Activated T-cell treated with anti-CD3 and anti-CD28 coated beads, Interleukin-2, amount 50 U/mL, for 72 hours (primary cell): ENCODE measurements at regions not wholly inside any gene's neighbourhood (a gene's known extent, or its start where the extent isn't known, plus 50 kb on each side); places are given as distances from the start of the nearest gene placed in this dataset.

Source experiments
- ATAC-seq, 2 donors: fragments of 150-1000 bp; cut with Tn5 transposase; replicated peaks in 1 of 2; 2 replicates each; pipeline ENCODE4 v1.10.0; 2021; ENCODE audit warnings: moderate library complexity in 2 of 2, mild to moderate bottlenecking in 1 of 2
- DNase-seq, 2 donors: peaks; one replicate each; pipeline ENCODE4 v3.0.0; 2021 to 2022; ENCODE audit warnings: mixed read lengths in 1 of 2
- H3K27ac Mint-ChIP-seq: one replicate; pipeline ENCODE4 v1.8.0; 2022; ENCODE audit warnings: mild to moderate bottlenecking, moderate library complexity, mixed read lengths
- H3K27me3 Mint-ChIP-seq: one replicate; pipeline ENCODE4 v1.8.0; 2022; ENCODE audit warnings: low read depth, mixed read lengths
- H3K36me3 Mint-ChIP-seq, 2 donors: one replicate each; pipeline ENCODE4 v1.8.0; 2022; ENCODE audit warnings: mixed read lengths in 2 of 2, mild to moderate bottlenecking in 1 of 2; ENCODE audit not compliant: insufficient read depth in 2 of 2
- H3K4me1 Mint-ChIP-seq: one replicate; pipeline ENCODE4 v1.8.0; 2022; ENCODE audit warnings: low read depth, mixed read lengths
- H3K4me3 Mint-ChIP-seq, 2 donors: one replicate each; pipeline ENCODE4 v1.8.0; 2022; ENCODE audit warnings: mild to moderate bottlenecking in 2 of 2, mixed read lengths in 2 of 2, moderate library complexity in 2 of 2
- H3K9me3 Mint-ChIP-seq, 2 donors: one replicate each; pipeline ENCODE4 v1.8.0; 2022; ENCODE audit warnings: mixed read lengths in 2 of 2

DNA sequence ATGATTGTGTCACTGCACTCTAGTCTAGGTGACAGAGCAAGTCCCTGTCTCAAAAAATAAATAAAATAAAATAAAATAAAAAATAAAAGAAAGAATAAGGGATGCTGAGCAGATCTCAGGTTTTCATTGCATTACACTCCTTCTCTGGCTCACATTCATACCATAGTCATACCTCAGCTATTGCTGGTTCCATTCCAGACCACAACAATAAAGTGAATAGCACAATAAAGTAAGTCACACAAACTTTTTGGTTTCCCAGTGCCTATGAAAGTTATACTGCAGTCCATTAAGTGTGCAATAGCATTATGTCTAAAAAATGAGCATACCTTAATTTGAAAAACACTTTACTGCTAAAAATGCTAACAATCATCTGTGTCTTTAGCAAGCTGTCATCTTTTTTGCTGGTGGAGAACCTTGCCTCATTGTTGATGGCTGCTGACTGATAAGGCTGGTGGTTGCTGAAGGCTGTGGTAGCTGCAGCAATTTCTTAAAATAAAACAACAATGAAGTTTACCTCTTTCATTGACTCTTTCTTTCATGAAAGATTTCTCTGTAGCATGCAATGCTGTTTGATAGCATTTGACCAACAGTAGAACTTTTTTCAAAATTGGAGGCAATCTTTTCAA, 415.7 kb downstream of the ZNF608 start:
- Mint-ChIP-seq H3K27ac (no peak overlapping the region), H3K4me3 (no peak overlapping the region), H3K27me3 (peaks cover 8% of the 10 kb centered on the region), H3K36me3 (no peaks in the 10 kb centered on the region), H3K9me3 (peaks cover 2 to 6% of the 10 kb centered on the region in 2 donors), H3K4me1 (no peaks in the 10 kb centered on the region)
- DNase-seq = no peak
- ATAC-seq = no peak

DNA sequence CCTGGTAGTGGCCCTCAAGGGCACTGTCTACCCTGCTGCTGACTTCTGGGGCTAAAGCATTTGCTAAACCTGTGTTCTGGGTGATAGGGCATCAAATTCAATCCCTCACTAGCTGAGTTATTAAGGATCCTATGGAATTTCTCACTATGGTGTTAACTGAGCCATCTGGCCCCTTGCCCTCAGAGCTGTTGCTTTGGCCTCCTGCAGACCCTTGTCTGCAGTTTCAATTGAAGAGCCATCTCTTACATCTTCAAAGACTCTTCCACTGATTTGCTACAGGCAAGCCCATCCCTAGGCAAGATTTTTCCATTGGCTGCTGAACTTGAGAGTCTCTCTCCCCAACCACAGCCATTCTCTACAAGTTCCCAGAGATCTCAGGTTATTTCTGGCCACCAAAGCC, 418.2 kb downstream of the ZNF608 start:
- ATAC-seq = no peak

DNA sequence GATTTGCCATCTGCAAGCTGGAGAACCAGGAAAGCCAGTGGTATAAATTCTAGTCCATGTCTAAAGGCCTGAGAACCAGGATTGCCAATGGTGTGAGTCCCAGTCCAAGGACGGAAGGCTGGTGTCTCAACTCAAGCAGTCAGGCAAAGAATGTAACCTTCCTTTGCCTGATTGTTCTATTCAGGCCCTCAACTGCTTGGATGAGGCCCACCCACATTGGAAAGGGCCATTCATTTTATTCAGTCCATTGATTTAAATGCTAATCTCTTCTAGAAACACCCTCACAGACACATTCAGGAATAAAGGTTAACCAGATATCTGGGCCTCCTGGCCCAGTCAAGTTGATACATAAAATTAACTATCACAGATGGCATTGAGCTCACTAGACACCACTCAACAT, 427.8 kb downstream of the ZNF608 start:
- Mint-ChIP-seq H3K27me3 (peaks cover 6% of the 10 kb centered on the region), H3K9me3 (peaks cover 1 to 2% of the 10 kb centered on the region in 2 donors), H3K27ac (no peak overlapping the region), H3K36me3 (no peaks in the 10 kb centered on the region), H3K4me3 (no peak overlapping the region), H3K4me1 (no peaks in the 10 kb centered on the region)
- DNase-seq (no peak), ATAC-seq (no peak)

More for the DNA sequence above, 418.2 kb downstream of the ZNF608 start:
- Mint-ChIP-seq H3K4me3 (no peak overlapping the region), H3K27ac (no peak overlapping the region), H3K4me1 (no peaks in the 10 kb centered on the region), H3K36me3 (no peaks in the 10 kb centered on the region), H3K27me3 (peaks cover 8% of the 10 kb centered on the region), H3K9me3 (peaks cover 2 to 13% of the 10 kb centered on the region in 2 donors)
- no peak for DNase-seq

DNA sequence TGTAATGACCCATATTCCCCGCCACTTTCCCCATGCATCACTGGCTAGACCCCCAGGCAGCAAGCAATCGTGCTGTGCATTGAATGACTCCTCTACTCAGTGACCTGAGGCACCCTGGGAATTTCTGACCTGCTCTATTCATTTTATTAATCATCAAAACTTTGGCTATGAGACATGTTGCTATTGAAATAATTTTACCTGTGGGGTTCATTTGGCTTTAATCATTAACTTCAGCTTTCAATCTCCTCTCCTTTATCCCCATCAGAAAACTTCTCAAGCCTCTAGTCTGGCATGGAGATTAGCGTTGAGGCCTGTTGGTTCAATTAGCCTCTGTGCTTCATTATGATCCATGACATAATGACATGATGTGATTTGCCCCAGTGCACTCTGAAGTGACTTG, 429.0 kb downstream of the ZNF608 start:
- H3K4me1 Mint-ChIP-seq = no peaks in the 10 kb centered on the region
- H3K4me3 Mint-ChIP-seq = no peak overlapping the region

DNA sequence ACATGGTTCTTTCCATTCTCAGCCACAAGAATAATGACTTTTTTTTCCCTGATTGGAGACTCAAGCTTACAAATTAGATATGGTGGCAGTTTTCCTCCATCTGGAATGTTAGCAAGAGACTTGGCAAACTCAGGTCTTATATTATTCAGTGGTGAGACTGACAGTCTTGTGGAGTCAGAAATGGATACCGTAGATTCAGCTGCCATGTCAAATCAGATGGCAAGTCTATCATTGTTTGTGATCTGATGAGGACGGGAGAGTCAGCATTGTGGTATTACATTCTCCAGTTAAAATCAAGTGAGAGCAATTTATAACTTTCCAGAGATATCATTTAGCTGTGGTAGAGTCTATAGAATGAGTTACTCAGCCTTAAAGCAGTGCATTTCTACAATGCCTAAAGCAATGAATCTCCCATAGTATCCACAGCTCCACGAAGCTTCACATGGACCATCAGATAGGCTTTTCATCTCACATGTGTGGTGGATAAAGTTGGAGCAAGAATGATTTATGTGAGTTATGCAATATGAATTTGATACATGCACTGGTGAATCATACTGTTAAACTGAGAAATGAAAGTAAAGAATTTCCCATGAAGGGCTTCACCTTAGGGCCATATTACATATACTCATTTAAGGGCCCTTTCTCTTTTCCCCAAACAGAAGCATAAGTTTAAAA, 430.6 kb downstream of the ZNF608 start:
- no peaks in the 10 kb centered on the region for H3K27me3 Mint-ChIP-seq

More for the DNA sequence above, 429.0 kb downstream of the ZNF608 start:
- Mint-ChIP-seq H3K27ac (no peak overlapping the region), H3K9me3 (peaks cover 1 to 2% of the 10 kb centered on the region in 2 donors), H3K27me3 (peaks cover 6% of the 10 kb centered on the region), H3K36me3 (no peaks in the 10 kb centered on the region)
- ATAC-seq (no peak), DNase-seq (no peak)

DNA sequence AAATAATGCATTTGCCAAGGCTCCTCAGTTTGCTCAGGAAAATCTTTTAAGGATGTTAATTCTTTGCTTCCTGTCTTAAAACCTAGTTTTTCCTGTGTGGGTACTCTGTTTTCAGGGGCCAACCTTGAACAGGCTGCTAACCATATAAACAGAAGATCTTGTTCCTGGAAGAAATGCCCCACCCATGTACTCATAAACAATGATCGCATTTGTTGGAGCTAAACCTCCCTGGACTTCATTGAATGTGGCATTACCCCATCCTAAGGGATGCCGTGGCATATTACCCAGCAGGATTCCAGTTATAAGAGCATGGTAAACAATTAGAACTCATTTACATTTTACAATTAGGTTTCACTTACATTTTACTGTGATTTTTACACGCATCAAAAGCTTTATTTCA, 436.0 kb downstream of the ZNF608 start:
- ATAC-seq (no peak), DNase-seq (no peak)
- Mint-ChIP-seq H3K4me1 (no peaks in the 10 kb centered on the region), H3K9me3 (no peaks in the 10 kb centered on the region), H3K27ac (no peak overlapping the region), H3K4me3 (no peak overlapping the region), H3K27me3 (no peaks in the 10 kb centered on the region), H3K36me3 (no peaks in the 10 kb centered on the region)

More for the DNA sequence above, 430.6 kb downstream of the ZNF608 start:
- no peak for ATAC-seq
- no peak for DNase-seq
- H3K4me3 Mint-ChIP-seq = no peak overlapping the region
- no peak overlapping the region for H3K27ac Mint-ChIP-seq
- H3K4me1 Mint-ChIP-seq = no peaks in the 10 kb centered on the region
- no peaks in the 10 kb centered on the region for H3K36me3 Mint-ChIP-seq
- H3K9me3 Mint-ChIP-seq = peaks cover 1 to 2% of the 10 kb centered on the region in 2 donors

DNA sequence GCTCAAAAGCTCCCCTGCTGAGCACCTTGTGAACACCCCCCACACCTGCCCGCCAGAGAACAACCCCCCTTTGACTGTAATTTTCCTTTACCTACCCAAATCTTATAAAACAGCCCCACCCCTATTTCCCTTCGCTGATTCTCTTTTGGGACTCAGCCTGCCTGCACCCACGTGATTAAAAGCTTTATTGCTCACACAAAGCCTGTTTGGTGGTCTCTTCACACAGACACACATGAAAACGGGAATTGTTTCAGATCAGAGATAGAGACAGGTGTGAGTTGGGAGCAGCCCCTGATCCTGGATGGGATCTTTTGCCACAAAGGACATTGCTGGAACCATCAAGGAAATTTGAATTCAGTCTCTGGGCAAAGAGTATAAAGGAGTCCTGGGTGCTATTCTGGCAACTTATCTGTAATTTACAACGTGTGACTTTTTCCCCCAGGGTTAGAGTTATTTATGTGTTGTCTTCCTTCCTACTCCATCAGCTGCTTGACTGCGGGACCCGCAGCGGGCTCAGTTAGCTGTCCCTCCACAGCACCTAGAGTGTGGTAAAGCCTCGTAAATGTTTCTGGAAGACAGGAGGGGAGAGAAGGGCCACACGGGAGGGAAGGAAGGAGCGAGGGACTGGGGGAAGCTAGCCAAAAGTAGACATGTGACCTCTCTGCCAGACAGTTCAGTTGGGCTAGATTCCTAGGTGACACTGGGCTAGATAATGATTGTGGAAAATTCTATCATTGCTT, 437.0 kb downstream of the ZNF608 start:
- Mint-ChIP-seq H3K9me3 (no peaks in the 10 kb centered on the region), H3K27ac (no peak overlapping the region)
- ATAC-seq = no peak

DNA sequence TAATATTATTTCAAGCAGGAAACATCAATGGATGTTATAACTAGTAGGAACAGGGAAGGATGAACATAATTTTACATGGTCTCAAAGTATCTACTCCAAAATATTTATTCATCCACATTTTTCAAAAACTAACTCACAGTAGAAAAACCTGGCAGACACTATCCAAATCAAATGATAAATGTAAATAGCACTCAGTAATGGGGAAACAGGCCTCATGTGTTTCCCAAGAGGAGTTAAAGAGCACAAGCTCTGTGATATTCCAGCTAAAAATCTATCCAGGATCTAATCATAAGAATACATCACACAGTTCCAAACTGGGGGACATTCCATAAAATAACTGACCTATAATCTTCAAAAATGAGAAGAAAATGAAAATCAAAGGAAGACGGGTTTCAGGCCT, 443.1 kb downstream of the ZNF608 start:
- Mint-ChIP-seq H3K9me3 (no peaks in the 10 kb centered on the region), H3K4me3 (no peak overlapping the region), H3K27me3 (no peaks in the 10 kb centered on the region), H3K4me1 (no peaks in the 10 kb centered on the region), H3K36me3 (no peaks in the 10 kb centered on the region), H3K27ac (no peak overlapping the region)
- DNase-seq = no peak
- ATAC-seq = no peak

More for the DNA sequence above, 437.0 kb downstream of the ZNF608 start:
- DNase-seq = no peak
- Mint-ChIP-seq H3K27me3 (no peaks in the 10 kb centered on the region), H3K4me1 (no peaks in the 10 kb centered on the region), H3K4me3 (no peak overlapping the region), H3K36me3 (no peaks in the 10 kb centered on the region)

DNA sequence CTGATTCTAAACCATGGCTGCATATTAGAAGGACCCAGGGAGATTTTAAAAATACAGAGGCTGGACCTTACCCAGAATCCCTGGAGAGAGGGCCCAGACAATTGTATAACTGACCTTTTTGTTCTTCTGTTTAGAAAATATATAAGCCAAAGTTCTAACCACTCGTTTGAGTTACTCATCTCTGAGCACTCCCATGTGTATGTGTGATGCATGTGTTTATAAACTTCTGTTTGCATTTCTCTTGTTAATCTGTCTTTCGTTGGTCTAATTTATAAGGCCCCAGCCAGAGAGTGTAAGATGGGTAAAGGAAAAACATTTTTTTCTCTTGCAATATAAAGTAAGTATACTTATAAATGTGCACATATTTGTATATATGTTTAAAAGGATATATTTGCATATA, 443.9 kb downstream of the ZNF608 start:
- no peaks in the 10 kb centered on the region for H3K27me3 Mint-ChIP-seq
- H3K4me3 Mint-ChIP-seq = no peak overlapping the region
- no peaks in the 10 kb centered on the region for H3K4me1 Mint-ChIP-seq
- DNase-seq (no peak), ATAC-seq (no peak)
- no peak overlapping the region for H3K27ac Mint-ChIP-seq
- H3K9me3 Mint-ChIP-seq = no peaks in the 10 kb centered on the region
- H3K36me3 Mint-ChIP-seq = no peaks in the 10 kb centered on the region

DNA sequence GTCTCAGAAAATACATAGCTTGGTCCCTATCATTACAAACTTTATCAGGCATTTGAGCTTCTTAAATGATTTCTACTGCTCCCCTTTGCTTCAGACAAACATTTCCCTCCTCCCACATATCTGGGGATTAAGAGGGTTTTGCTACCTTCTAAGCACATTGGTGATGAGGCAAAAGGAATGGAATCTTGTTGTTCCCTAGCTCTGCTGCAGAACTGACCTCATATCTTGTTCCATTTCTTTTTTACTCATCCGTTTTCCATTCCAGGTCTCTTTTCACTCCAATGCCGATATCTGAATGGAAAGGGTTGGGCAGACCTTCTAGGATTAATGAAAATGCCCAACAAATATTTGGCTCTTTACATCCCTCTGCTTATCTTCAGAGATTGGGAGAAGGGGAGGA, 444.6 kb downstream of the ZNF608 start:
- H3K36me3 Mint-ChIP-seq = no peaks in the 10 kb centered on the region
- DNase-seq = no peak
- no peak overlapping the region for H3K4me3 Mint-ChIP-seq
- no peaks in the 10 kb centered on the region for H3K4me1 Mint-ChIP-seq
- no peak for ATAC-seq
- H3K9me3 Mint-ChIP-seq = peaks cover 0 to 1% of the 10 kb centered on the region in 2 donors
- no peaks in the 10 kb centered on the region for H3K27me3 Mint-ChIP-seq
- no peak overlapping the region for H3K27ac Mint-ChIP-seq

DNA sequence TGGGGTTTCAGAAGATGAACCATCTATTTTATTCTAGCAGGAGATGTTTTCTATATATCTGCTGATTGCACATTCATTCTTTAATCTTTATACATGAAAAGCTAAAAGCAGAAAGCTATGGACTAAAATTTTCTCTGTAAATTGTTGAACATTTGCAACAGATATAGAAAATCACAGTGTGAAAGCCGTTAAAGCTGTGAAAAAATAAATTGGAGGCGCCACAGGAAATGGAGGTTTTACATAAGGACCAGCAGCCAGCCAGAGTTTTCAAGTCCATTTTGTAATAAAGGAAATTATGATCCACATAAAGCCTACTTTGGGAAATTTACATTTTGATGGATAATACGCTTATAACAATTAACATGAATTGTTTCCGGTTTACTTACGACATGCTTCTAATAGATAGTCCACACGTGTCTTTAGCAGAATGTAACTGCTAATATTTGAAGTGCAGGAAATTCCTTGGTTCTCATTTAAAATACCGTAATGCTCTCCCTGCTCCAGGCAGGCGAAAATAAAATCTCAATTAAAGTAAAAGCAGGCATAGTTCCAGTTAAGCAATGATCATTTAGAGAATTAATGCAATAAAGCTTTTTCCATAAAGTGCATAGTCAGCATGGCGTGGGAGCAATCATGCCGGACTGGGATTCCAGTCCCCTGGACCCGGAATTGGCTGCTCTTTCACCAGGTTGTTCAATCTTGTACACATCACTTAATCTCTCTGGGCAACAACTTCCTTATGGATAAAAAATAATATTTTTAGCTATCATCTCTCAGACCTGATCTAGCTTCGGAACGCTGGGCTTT, 445.4 kb downstream of the ZNF608 start:
- DNase-seq = no peak
- Mint-ChIP-seq H3K36me3 (no peaks in the 10 kb centered on the region), H3K9me3 (peaks cover 0 to 1% of the 10 kb centered on the region in 2 donors), H3K27me3 (no peaks in the 10 kb centered on the region), H3K27ac (no peak overlapping the region), H3K4me1 (no peaks in the 10 kb centered on the region), H3K4me3 (no peak overlapping the region)
- no peak for ATAC-seq

DNA sequence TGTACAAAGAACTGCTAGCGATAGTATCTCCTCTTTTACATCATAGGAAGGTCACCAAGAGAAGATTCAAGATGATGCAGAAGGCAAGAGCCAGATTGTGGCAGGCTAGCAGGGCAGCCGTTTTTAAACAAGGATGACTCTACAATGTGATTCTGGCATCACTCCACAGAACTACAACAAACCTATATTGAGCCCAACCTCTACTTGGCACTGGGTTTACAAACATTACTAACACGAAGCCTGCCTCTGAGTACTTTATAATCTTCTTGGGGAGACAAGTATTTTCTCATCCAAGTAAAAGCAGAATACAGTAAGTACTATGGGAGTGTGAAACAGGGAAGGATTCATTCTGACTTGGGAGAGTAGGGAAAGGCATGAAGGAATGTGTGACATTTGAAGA, 448.6 kb downstream of the ZNF608 start:
- no peaks in the 10 kb centered on the region for H3K27me3 Mint-ChIP-seq
- no peak overlapping the region for H3K4me3 Mint-ChIP-seq
- DNase-seq = no peak
- H3K27ac Mint-ChIP-seq = no peak overlapping the region
- no peaks in the 10 kb centered on the region for H3K4me1 Mint-ChIP-seq
- no peaks in the 10 kb centered on the region for H3K36me3 Mint-ChIP-seq
- peaks cover 1% of the 10 kb centered on the region in 2 donors for H3K9me3 Mint-ChIP-seq
- no peak for ATAC-seq

DNA sequence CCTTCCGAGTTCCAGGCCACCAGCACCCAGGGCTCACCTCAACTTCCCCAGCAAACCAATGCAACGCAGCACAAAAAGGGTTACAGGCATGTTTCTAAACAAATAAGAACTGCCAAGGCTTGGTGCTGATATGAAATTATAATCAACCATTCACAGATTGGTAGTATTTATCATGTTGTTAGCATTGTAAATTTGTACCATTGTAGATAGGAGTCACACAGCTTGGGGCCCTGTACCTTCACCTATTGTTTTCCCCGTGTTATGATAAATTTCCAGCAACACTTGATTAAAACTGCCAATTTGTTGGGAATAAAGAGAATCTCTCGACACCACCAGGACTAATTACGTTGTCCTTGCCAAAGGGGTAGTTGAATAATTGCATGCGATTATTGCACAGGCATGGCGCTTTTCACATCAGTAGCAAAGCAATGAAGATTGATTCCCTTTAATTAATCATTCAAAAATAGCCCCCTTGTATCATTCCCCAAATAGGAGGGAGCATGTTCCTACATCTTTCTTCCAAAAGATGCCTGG, 454.1 kb downstream of the ZNF608 start:
- H3K36me3 Mint-ChIP-seq = no peaks in the 10 kb centered on the region
- DNase-seq (no peak), ATAC-seq (no peak)
- H3K9me3 Mint-ChIP-seq = peaks cover 1% of the 10 kb centered on the region in 2 donors
- no peaks in the 10 kb centered on the region for H3K27me3 Mint-ChIP-seq
- no peaks in the 10 kb centered on the region for H3K4me1 Mint-ChIP-seq
- no peak overlapping the region for H3K4me3 Mint-ChIP-seq
- no peak overlapping the region for H3K27ac Mint-ChIP-seq
